Fibroblast of lung (primary cell): ENCODE measurements at regions not wholly inside any gene's neighbourhood (a gene's known extent, or its start where the extent isn't known, plus 50 kb on each side); places are given as distances from the start of the nearest gene placed in this dataset.

Source experiments
- DNase-seq, 2 donors: peaks; one replicate each; pipeline versions ENCODE4 v3.0.0 to v3.0.0-alpha.2; 2010; ENCODE audit warnings: low read depth in 2 of 2
- H2AFZ ChIP-seq: 2 replicates; pipeline ENCODE4 v1.5.1; 2012; ENCODE audit warnings: low read length, control low read depth, inconsistent platforms
- H3K27ac ChIP-seq: 2 replicates; pipeline ENCODE4 v1.5.1; 2011; ENCODE audit warnings: low read length, control low read depth; ENCODE audit not compliant: insufficient read depth
- H3K27me3 ChIP-seq: 2 replicates; pipeline ENCODE4 v1.5.1; 2011; ENCODE audit warnings: mild to moderate bottlenecking, low read length; ENCODE audit not compliant: control insufficient read depth, insufficient read depth
- H3K36me3 ChIP-seq: 2 replicates; pipeline ENCODE4 v1.5.1; 2011; ENCODE audit warnings: low read length; ENCODE audit not compliant: control insufficient read depth, insufficient read depth
- H3K4me1 ChIP-seq: 2 replicates; pipeline ENCODE4 v1.5.1; 2011; ENCODE audit warnings: low read length; ENCODE audit not compliant: control insufficient read depth, insufficient read depth; ENCODE audit errors: extremely low read depth
- H3K4me2 ChIP-seq: 2 replicates; pipeline ENCODE4 v1.5.1; 2011; ENCODE audit warnings: low read length, control low read depth; ENCODE audit not compliant: insufficient read depth; ENCODE audit errors: extremely low read depth
- H3K4me3 ChIP-seq, 4 experiments: fragments of 200-600 bp in 1 of 4; sonication (generic) in 1 of 4; replicated peaks in 1 of 4; 2 replicates each; pipeline ENCODE4 v1.5.1; 2011 to 2016; ENCODE audit warnings: low read length in 4 of 4, low read depth in 3 of 4, mild to moderate bottlenecking in 3 of 4, control low read depth in 2 of 4, inconsistent platforms in 1 of 4, mixed read lengths in 1 of 4; ENCODE audit not compliant: insufficient read depth in 1 of 4; ENCODE audit errors: control extremely low read depth in 1 of 4
- H3K79me2 ChIP-seq: 2 replicates; pipeline ENCODE4 v1.5.1; 2012; ENCODE audit warnings: mild to moderate bottlenecking, low read length, inconsistent platforms; ENCODE audit not compliant: control insufficient read depth, insufficient read depth
- H3K9ac ChIP-seq: 2 replicates; pipeline ENCODE4 v1.5.1; 2011; ENCODE audit warnings: mild to moderate bottlenecking, low read length, control low read depth; ENCODE audit not compliant: insufficient read depth
- H3K9me3 ChIP-seq: 2 replicates; pipeline ENCODE4 v1.5.1; 2012; ENCODE audit warnings: low read depth, low read length; ENCODE audit not compliant: control insufficient read depth, insufficient read depth
- H4K20me1 ChIP-seq: 2 replicates; pipeline ENCODE4 v1.5.1; 2011; ENCODE audit warnings: low read length; ENCODE audit not compliant: control insufficient read depth, insufficient read depth; ENCODE audit errors: extremely low read depth
- EZH2 ChIP-seq: IDR thresholded peaks from 2 replicates; pipeline ENCODE4 v1.5.1; 2012; ENCODE audit warnings: low read length, control low read depth, mild to moderate bottlenecking; ENCODE audit errors: missing control alignments
- TF ChIP-seq, protein P1 (sequence below), 2 donors: IDR thresholded peaks in 1 of 2; conservative IDR thresholded peaks in 1 of 2; 1 replicate in 1 of 2; 2 replicates in 1 of 2; pipeline ENCODE4 v1.5.1; 2011 to 2012; ENCODE audit warnings: low read length in 2 of 2, control low read depth in 1 of 2, inconsistent platforms in 1 of 2, low read depth in 1 of 2, mild to moderate bottlenecking in 1 of 2

DNA sequence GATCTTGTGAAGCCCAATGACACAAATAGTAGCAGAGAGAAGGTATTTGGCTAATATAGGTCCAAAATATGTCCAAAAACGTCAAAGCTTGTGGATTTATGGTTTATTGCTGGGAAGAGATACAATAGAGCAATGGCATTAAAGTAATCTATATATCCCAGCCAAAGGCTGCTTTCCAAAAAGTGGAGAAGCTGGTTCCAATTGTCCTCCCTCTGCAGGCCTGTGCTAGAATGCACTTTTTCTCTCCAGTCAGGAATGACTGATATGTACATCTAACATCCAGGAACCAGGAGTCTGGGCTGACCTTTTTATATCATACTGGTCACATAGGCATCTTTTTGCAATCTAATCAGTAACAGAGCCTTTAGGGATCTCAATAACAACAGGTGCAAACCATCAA is 167.1 kb upstream of the FAM3C start:
- H3K79me2 ChIP-seq, result no peaks in the 10 kb centered on the region
- TF ChIP-seq, protein P1, sequence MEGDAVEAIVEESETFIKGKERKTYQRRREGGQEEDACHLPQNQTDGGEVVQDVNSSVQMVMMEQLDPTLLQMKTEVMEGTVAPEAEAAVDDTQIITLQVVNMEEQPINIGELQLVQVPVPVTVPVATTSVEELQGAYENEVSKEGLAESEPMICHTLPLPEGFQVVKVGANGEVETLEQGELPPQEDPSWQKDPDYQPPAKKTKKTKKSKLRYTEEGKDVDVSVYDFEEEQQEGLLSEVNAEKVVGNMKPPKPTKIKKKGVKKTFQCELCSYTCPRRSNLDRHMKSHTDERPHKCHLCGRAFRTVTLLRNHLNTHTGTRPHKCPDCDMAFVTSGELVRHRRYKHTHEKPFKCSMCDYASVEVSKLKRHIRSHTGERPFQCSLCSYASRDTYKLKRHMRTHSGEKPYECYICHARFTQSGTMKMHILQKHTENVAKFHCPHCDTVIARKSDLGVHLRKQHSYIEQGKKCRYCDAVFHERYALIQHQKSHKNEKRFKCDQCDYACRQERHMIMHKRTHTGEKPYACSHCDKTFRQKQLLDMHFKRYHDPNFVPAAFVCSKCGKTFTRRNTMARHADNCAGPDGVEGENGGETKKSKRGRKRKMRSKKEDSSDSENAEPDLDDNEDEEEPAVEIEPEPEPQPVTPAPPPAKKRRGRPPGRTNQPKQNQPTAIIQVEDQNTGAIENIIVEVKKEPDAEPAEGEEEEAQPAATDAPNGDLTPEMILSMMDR (conservative IDR thresholded peaks at IDR 0.05 in 1 of 2, IDR thresholded peaks at IDR 0.05 in 1 of 2; ENCODE audit: low read depth in 1 of 2, low read length in 2 of 2), result peak; percentile 8 to 27
- no peak for TF ChIP-seq EZH2
- no peak overlapping the region for H3K27ac ChIP-seq
- no peaks in the 10 kb centered on the region for H4K20me1 ChIP-seq
- no peak overlapping the region for H3K9ac ChIP-seq
- H3K4me1 ChIP-seq, result no peaks in the 10 kb centered on the region
- no peak overlapping the region for H3K4me3 ChIP-seq
- H2AFZ ChIP-seq, result no peak overlapping the region
- H3K36me3 ChIP-seq, result no peaks in the 10 kb centered on the region
- H3K4me2 ChIP-seq, result no peak overlapping the region
- no peaks in the 10 kb centered on the region for H3K9me3 ChIP-seq
- DNase-seq, result no peak
- no peaks in the 10 kb centered on the region for H3K27me3 ChIP-seq

DNA sequence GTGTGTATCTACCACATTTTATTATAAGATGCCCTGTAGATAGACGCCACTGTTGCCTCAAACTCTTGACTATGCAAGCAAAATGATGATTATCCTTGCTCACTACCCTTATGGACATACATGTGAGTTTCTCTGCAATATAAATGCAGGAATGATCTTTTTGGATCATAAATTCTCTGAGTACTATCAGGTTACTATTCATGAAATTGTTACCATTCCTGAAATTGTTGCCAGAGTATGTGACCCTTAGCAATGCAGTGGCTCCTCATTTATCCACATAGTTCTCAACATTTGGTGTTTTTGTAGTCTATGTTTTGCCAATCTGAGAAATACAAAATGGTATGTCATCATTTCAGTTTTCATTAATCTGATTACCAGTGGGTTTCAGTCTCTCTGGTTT is 166.2 kb upstream of the FAM3C start:
- H3K9me3 ChIP-seq, result no peaks in the 10 kb centered on the region
- no peaks in the 10 kb centered on the region for H3K79me2 ChIP-seq
- H4K20me1 ChIP-seq, result no peaks in the 10 kb centered on the region
- no peak overlapping the region for H2AFZ ChIP-seq
- no peak overlapping the region for H3K4me2 ChIP-seq
- no peak overlapping the region for H3K4me3 ChIP-seq
- DNase-seq, result peak in 1 of 2 donors; percentile 61
- no peaks in the 10 kb centered on the region for H3K36me3 ChIP-seq
- no peak for TF ChIP-seq EZH2
- TF ChIP-seq, protein P1 (conservative IDR thresholded peaks at IDR 0.05 in 1 of 2, IDR thresholded peaks at IDR 0.05 in 1 of 2; ENCODE audit: low read depth in 1 of 2, low read length in 2 of 2), result no peak
- H3K4me1 ChIP-seq, result no peaks in the 10 kb centered on the region
- H3K27me3 ChIP-seq, result no peaks in the 10 kb centered on the region
- no peak overlapping the region for H3K9ac ChIP-seq
- no peak overlapping the region for H3K27ac ChIP-seq

DNA sequence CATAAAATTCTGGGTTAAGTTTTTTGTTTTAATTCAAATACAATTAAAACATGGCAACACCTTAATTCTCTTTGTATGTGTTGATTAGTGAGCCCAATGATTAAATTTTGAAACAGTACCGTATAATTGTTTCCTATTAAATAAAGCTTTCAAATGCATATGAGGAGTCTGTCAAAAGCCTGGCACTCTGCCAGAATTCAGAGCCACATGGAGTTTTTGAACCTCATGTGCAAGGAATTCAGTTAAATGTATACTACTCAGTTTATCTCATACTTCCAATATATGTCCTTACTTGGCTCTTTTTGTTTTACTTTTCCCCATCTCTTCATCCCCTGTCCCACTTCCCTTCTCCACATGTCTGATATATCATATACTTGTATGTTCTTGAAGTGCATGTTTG is 165.6 kb upstream of the FAM3C start:
- H3K36me3 ChIP-seq, result no peaks in the 10 kb centered on the region
- H2AFZ ChIP-seq, result no peak overlapping the region
- H3K79me2 ChIP-seq, result no peaks in the 10 kb centered on the region
- H3K9me3 ChIP-seq, result no peaks in the 10 kb centered on the region
- DNase-seq, result peak in 1 of 2 donors; percentile 15
- H3K27me3 ChIP-seq, result no peaks in the 10 kb centered on the region
- no peak for TF ChIP-seq EZH2
- TF ChIP-seq, protein P1 (conservative IDR thresholded peaks at IDR 0.05 in 1 of 2, IDR thresholded peaks at IDR 0.05 in 1 of 2; ENCODE audit: low read depth in 1 of 2, low read length in 2 of 2), result no peak
- H3K4me1 ChIP-seq, result no peaks in the 10 kb centered on the region
- H3K9ac ChIP-seq, result no peak overlapping the region
- no peak overlapping the region for H3K27ac ChIP-seq
- H3K4me3 ChIP-seq, result no peak overlapping the region
- no peaks in the 10 kb centered on the region for H4K20me1 ChIP-seq
- no peak overlapping the region for H3K4me2 ChIP-seq
